HG03045 (cell line): ENCODE measurements at regions not wholly inside any gene's neighbourhood (a gene's known extent, or its start where the extent isn't known, plus 50 kb on each side); places are given as distances from the start of the nearest gene placed in this dataset.
"Not testable (repeated sequence)": the region's sequence is repeated elsewhere in the genome, so short reads cannot be mapped to it uniquely, and the experiment has no call there.

ENCODE experiments used
- ATAC-seq: cut with Tn5 transposase; IDR thresholded peaks from one replicate; pipeline ENCODE4 v1.9.1; 2021; ENCODE audit warnings: mild to moderate bottlenecking, moderate library complexity; ENCODE audit not compliant: unreplicated experiment

DNA sequence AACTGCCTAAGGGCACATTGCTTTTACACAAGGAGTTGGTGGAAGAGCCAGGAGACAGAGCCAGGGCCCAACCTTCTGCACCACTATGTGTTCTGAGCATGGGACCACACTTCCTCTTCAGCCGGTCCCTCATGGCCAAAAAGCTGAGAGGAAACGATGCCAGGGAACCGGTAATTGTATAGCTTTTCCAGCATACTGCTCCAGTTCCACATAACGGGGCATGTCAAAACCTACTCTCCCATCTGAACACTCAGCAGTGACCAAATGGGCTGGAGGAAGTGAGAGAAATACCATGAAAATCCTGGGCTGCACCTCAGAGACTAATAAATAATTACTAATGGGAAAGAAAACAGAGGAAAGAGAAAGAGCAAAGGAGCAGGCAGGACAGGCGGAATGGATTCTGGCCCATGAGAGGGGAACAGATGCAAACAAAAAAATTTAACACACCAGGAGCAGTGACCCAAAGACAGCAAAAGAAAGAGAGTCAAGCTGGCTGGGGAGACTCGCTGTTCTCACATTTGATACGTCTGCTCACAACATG is 52.0 kb upstream of the BMP2 start:
- no peak for ATAC-seq

DNA sequence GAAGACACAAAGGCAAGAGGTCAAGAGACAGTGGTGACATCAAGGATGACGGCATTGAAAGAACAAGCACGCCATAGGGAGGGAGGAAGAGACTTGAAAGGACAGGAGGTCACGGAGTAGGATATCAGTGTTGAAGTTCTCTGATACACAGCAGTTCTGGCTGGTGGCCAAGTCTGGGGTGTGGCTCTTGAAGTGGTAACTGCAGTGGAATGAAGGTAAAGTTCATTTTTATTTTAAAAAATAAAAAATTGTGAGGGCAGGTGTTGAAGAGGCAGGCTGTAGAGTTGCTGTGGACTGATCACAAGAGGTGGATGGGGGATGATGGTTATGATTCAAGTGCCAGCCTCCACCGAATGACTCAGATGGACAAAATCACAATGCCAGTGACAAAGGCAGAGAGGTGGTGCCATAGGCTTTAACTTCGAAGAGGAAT is 53.2 kb upstream of the BMP2 start:
- no peak for ATAC-seq

DNA sequence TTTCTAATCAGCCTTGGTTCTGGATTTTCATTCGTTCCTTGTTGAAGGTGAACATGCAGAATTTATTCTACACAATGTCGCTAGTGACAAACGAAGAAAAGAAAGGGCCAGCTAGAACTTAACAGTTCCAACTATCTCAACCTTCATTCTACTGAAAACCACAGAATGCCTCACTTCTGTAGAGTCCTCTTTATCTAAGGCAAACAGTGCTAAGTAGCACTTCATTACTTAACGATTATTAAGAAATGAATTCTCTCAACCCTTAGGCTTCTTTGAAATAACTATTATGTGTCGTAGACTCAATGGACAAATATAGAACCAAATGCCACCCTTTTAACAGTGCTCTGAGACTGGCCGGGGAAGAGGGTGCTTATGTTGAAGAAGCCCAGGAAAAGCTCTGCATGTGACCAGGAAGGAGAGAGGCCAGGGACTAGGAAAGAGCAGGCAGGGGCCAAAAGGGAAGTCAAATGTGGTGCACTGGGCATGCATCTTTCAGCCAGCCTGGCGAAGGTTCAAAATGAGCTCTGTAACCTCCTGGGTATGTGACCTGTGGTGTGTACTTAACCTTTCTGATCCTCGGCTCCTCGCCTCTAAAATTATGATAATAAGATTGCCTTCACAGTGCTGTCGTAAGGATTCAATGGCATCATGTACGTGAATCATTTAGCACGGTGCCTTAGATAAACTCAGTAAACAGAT is 55.4 kb upstream of the BMP2 start:
- ATAC-seq: no peak

DNA sequence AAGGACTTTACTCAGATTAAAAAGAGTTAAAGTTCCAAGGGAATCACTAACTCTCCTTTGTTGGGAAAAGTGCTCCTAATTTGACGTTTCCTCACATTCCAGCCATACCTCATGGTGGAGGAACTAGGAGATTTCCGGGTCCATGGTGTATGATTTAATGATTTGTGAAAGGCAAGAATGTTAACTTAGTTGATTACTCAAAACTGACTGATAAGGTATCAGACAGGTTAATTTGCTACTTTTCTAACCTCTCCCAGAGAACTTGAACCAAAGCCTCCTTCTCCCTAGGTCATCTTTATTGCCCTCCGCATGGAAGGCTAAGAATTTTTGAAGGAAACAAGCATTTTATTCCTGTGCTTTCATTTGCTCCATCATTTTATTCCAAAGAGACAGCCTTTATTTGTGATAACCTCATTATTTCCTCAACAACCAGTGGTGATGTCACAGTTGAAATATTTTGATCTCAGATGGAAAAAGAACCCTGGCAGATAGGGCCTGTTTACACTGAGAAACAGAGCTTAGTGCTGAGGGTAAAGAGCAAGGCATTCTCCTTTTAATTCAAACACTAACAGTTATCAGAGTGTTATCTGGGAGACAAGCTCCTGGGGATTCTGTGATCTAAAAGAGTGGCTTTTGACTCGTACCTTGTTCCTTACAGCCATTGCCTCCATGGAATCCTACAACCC is 57.4 kb upstream of the BMP2 start:
- no peak for ATAC-seq

DNA sequence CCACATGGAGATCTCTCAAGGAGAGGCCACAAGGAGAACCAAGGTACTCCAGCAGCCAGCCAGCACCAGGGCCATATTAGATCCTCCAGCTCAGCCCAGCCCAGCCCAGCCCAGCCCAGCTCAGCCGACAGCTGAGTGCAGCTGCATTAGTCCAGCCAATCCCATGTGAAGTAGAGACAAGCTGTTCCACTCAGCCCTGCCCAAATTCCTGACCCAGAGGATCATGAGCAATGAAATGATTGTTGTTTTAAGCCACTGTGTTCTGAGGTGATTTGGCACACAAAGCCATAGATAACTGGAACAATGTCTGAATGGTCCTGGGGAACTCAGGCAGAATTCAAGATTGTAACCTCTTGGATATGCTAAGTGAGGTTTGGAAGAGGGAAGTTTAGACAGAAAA is 59.5 kb upstream of the BMP2 start:
- ATAC-seq: no peak

DNA sequence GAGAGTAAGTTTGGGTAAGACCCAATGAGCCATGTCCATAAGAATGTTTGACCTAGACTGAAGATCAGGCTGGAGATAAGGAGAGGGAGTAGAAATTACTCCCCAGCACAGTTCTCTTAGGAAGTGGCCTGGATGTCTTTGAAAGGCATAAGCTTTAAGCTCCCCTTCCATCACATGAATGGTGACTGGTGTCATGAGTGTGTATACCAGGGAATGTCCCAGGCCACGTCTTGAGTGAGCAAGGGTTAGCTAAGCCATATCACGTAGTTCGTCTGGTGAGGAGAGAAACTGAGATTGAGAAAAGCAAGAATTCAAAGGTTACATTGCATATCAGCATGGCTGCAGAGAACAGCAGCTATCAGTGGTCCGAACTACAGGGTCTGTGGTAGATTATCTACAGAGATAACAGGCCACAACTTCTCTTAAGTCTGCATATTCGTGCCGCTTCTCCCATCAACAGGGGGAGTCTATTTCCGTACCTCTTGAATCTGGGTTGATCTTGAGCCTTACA is 60.1 kb upstream of the BMP2 start:
- no peak for ATAC-seq

DNA sequence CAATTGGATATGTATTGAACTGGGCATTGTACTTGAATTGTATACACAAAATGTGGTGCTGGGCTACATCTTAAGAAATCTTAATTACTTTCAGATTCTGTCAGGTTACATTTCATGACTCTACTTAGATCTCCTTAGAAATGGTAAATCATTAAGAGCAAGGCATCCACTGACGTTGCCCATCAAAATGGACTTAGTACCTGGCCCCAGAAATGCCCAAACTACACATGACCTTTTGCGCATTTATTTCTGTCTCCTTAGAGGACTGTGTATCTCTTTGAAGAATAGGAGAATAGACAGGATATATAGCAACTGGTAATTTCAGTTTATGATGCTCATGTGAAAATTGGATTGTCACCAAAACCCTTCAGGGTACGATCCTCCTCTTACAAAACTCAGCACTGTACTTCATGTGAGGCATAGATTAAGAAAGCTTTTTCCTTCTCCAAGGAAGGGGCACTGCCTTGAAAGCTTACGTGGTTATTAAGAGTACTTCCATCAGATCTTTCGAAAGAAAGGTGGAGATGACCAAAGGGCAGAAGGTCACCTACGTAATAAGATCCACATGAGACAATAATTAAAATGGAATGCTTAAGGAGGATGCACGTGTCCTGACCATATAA is 61.4 kb upstream of the BMP2 start:
- ATAC-seq: no peak

DNA sequence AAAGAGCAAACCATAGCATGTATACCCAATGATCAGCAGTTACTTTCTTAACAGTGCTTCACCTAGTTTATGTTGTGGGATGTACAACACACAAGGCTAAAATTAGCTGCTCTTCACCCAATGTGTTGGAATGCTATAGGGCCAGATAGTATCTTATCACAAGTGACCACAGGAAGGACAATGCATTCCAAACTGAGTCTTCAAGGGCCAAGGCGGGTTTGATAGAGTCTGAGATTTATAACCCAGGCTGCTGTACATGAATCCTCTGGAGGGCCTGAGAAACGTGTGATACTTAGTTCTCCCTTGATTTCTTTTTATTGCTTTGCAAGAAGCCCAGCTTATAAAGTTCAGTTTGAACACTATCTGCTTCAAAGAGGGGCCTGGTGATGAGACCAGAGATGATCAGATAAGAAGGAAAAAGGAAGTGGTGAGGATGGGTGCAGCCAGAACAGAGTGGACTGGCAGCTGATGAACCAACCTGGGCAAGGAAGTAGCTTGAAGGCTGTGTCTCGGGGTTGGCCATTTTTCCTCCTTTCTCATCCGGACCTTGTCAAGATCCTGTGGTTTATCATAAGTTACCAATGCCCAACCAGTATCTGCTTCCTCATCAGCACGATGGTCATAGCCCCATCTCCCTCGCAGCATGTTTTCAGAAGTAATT is 62.2 kb upstream of the BMP2 start:
- ATAC-seq: no peak

DNA sequence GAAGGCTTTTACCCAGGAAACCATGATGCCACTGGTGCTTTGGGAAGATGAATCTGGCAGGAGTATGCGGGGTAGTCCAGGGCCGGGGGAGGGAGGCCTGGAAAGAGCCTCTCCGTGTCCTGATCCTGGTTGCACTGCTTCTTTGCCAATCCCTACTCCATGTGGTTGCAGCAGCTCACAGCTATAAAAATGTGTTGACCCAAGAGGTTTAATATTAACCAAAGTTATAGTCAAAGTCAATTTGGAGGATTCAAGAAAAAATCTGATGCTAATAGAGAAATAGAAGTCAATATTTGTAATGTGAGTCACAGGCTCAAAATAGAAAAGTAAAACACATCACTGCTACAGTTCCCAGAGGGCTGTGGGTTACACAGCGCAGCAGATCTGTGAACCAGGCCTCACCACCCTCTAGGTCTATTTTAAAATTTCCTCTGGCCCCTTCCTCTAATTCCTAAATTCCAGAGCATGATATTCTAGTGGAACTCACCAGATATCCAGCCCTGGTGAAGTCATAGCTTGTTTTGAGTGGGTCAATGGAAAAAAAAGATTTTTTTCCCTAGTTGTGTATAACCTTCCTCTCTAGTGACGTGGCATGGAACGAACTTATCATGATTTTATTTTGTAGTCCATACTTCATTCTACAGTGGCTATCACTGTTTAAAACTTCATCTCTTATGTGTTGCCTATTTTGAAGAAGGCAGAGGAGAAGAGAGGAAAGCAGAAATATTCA is 63.2 kb upstream of the BMP2 start:
- ATAC-seq: no peak

DNA sequence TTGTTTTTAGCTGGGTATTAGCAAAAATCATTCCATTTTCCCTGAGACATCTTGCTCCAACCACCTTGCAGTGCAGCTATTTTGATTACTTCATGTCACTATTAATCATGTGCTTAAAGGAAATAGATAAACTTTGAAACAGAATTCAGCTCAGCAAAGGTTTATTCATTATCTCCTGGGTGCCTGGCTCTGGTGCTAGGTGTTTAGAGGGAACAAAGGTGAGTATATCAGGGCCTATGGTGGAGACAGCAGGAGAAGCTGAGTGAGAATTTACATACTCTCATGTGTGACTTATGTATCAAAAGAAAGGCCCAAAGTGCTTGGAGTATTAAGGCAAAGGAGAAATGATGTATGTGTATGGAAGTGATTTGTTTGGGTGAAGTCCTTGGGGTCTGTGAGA is 63.8 kb upstream of the BMP2 start:
- no peak for ATAC-seq

DNA sequence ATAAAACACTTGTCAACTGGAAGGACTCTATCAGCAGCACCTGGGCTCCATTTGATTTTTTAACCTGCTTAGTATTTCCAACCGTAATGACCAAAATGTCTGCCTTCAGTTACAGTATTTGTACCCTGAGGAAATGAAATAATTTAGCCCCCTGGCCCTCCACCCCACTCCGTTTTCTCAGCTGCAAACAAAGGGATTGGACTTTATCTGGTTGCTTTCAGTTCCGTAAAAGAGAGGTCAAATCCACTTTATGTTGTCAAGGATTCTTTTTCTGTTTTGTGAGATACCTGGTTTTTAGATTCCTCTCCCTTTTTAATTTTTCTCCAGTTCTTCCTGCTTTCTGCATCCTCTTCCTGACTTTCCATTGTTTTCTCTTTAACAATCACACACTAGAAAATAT is 64.4 kb upstream of the BMP2 start:
- ATAC-seq: no peak

DNA sequence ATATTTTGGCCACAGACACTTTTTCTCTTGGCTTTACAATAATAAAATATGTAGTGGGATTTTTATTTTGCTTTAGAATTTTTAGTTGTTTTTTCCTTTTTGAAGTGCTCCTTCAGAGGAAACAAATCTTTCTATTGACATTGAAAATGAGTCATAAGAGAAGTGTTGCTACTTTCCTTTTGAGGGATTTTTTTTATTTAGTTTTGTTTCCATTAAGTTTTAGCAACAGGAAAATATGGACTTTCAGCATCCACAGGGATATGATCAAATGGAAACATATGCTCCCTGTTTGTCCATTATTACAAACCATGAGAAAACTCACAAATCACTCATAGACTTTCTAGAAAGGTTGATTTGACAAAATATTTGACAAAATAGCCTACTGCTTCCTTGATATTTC is 65.3 kb upstream of the BMP2 start:
- ATAC-seq: no peak

DNA sequence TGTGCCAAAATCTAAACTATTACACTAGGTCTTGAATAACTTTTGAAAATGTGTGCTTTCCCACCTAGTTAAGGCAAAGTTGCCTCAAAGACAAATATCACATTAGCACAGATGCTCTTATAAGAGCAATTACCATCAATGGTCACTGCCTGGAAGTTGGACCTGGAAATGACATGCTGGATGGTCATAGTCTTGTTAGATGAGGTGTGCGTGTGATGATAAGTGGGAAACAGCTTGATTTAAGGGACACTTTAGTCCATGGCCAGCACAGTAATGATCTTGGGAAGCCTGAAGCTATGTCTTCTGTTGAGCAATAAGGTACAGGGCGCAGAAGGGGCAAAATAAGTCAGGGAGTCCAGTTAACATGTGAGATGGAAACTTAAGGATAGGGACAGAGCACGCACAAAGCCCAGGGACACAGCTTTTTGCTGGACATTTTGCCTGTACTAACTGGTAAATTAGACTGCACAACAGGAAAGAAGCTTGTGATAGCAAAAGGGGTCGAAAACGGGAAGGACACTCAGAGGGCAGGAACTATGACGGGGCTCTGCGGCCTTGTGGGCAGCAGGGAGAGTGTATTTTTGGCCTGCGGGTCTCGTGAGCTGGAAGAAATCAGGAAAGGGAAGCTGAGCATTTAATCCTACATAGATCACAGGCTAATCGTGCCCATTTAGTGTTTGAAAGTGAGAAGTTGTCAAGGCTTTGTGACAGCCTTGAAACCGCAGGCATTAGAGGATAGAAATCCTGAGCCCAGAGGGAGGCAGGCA is 66.7 kb upstream of the BMP2 start:
- no peak for ATAC-seq

DNA sequence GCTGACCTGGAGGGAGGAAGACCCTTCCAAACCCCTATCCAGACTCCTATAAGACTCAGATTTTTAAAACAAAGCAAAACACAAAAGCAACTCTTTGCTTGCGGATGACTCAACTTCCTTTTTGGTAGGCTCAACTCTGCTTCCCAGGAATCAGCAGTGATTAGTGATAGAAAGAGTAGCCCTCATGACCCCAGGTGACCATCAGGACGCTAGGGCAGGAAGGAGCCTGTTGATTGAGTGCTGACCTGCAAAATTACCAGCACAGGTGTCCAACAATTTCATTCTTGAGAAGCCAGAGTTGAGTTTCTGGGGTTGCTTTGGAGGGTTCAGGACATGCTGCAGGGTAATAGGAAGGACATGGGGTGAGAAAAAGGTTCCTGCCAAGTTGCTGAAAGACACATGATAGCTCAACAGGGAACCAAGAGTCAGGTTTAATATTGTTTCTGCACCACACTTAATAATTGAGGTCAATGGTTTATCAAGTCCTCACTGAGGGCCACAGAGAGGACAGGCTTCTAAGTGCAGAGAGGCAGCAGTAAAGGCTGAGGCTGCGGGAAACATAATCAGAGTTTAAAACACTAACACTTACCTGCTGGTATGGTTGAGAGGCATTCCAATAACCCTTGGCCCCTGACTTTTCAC is 67.4 kb upstream of the BMP2 start:
- ATAC-seq: no peak

DNA sequence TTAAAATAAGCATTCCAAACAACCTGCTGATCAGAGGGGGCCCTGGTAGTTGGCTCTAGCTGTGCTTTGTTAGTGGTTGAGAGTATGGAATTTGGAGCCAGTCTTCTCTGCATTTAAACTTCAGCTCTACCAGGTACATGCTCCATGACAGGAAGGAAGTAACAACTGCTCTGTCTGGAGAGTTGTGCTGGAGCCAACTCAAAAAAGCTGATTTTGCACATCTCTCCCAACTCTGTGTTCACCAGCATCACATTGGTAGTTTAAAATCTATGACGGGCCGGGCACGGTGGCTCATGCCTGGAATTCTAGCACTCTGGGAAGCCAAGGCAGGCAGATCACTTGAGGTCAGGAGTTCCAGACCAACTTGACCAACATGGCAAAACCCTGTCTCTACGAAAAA is 68.8 kb upstream of the BMP2 start:
- no peak for ATAC-seq

DNA sequence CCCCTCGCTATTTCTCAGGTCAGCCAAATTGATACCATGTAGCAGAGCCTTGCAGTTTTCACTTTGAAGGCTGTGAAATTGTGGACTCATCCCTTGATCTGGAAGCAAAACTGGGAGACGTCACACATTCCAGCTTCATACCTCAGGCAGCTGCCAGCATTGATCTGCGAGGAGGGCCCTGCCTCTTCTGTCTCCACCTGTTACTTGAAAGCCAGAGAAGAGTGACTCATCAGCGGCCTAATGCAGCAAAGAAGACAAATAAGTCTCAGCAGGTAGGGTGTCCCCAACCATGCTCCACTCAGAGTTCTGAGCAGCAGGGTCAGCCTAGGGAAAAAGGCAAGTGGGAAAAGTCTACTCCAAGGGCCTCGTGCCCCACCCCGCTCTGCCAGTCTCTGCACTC is 69.4 kb upstream of the BMP2 start:
- ATAC-seq: no peak

DNA sequence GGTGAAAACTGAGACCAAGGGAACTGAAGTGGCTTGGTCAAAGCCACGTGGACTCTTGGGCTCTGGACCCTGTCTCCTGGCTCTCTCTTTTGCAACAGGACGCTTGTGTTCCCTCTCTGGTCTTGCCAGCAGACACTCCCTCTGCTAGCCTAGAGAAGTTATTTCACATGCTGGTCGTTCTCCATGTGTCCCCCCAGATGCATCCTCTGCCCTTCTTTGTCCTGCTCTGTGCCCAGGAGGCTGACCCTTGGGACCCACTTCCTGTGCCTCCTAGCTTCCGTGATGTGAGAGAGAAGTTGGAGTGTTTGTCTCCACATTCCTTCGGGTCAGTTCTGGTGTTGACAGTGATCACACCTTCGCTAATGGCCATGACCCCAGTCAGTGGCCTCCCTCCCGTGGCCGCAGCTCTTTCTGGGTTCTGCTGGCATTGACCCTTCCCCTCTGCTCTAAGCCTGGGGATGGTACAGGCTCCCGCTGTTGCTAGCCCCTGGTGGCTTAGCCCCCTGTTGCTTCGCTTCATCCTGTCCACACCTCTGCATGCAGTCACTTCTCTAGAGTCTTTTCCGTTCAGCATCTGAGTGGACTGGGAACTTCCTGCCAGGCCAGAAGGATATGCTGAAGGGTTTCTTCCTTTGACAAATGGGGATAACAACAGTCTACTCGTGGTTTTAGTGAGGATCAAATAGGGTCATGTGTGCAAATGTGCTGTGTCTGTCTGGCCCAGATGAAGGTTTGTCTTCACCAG is 70.1 kb upstream of the BMP2 start:
- ATAC-seq: no peak

DNA sequence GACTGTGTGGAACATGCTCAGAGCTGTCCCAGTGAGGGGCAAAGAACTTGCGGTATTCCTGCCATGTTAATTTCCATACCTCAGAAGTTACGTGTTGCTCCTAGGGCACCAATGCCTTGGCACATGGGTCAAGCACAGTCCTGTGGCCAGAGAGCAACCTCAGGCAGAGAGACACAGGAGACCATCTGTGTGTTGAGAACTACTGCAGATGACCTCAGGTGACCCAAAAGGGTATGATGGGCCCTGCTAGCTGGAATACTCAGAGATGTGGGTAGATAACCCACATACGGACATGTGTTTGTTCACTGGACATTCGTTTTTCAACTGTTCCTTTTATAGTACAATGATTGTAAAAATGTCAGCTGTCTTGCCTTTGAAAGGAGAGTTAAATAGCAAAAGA is 71.5 kb upstream of the BMP2 start:
- ATAC-seq: no peak

DNA sequence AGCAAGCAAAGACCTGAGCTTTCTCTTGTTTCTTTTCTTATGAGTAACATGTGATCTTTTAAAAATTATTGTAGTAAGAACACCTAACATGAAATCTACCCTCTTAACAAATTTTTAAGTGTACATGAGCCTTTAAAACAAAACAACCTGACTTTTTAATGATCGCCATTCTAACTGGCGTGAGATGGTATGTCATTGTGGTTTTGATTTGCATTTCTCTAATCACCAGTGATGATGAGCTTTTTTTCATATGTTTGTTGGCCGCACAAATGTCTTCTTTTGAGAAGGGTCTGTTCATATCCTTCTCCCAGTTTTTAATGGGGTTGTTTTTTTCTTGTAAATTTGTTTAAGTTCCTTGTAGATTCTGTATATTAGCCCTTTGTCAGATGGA is 73.7 kb upstream of the BMP2 start:
- ATAC-seq: not testable (repeated sequence)
